Nephron progenitor cell (in vitro differentiated cells): ENCODE measurements at regions not wholly inside any gene's neighbourhood (a gene's known extent, or its start where the extent isn't known, plus 50 kb on each side); places are given as distances from the start of the nearest gene placed in this dataset.

ENCODE experiments used
- DNase-seq: peaks from one replicate; pipeline ENCODE4 v3.0.0; 2021
- H3K27ac Mint-ChIP-seq: 2 replicates; pipeline ENCODE4 v1.8.0; 2021; ENCODE audit warnings: mild to moderate bottlenecking, moderate library complexity, mixed read lengths
- H3K27me3 Mint-ChIP-seq: 2 replicates; pipeline ENCODE4 v1.8.0; 2021; ENCODE audit warnings: mild to moderate bottlenecking, low read depth, mixed read lengths; ENCODE audit not compliant: poor library complexity
- H3K36me3 Mint-ChIP-seq: 2 replicates; pipeline ENCODE4 v1.8.0; 2021; ENCODE audit warnings: low read depth, mixed read lengths
- H3K4me1 Mint-ChIP-seq: 2 replicates; pipeline ENCODE4 v1.8.0; 2021; ENCODE audit warnings: mixed read lengths
- H3K4me3 Mint-ChIP-seq: 2 replicates; pipeline ENCODE4 v1.8.0; 2021; ENCODE audit warnings: mild to moderate bottlenecking, moderate library complexity, mixed read lengths
- H3K9me3 Mint-ChIP-seq: 2 replicates; pipeline ENCODE4 v1.8.0; 2021; ENCODE audit warnings: mild to moderate bottlenecking, moderate library complexity, mixed read lengths
- CTCF ChIP-seq: fragments of 200-600 bp; sonication (generic); IDR thresholded peaks from 2 replicates; pipeline ENCODE4 v1.5.0; 2021; ENCODE audit warnings: antibody characterized with exemption

- no peak for DNase-seq
- Mint-ChIP-seq H3K9me3 (peaks cover 32% of the 10 kb centered on the region), H3K4me3 (no peak overlapping the region), H3K4me1 (peaks cover 13% of the 10 kb centered on the region), H3K27me3 (peaks cover 7% of the 10 kb centered on the region), H3K27ac (no peak overlapping the region), H3K36me3 (no peaks in the 10 kb centered on the region)
- TF ChIP-seq CTCF = no peak
Measured at GRCh38 chr20:48352042-48352441, 475.8 kb downstream of the PREX1 start.

- H3K27ac Mint-ChIP-seq = no peak overlapping the region
- H3K36me3 Mint-ChIP-seq = no peaks in the 10 kb centered on the region
- peak; percentile 20 for TF ChIP-seq CTCF
- no peak for DNase-seq
- H3K4me1 Mint-ChIP-seq = peaks cover 8% of the 10 kb centered on the region
- peaks cover 5% of the 10 kb centered on the region for H3K27me3 Mint-ChIP-seq
- no peak overlapping the region for H3K4me3 Mint-ChIP-seq
- H3K9me3 Mint-ChIP-seq = peaks cover 32% of the 10 kb centered on the region
Measured at GRCh38 chr20:48350313-48350988, 477.3 kb downstream of the PREX1 start.

GRCh38 chr20:48349656-48350055 is 478.1 kb downstream of the PREX1 start:
- H3K36me3 Mint-ChIP-seq = no peaks in the 10 kb centered on the region
- no peak for TF ChIP-seq CTCF
- no peaks in the 10 kb centered on the region for H3K4me1 Mint-ChIP-seq
- peaks cover 32% of the 10 kb centered on the region for H3K9me3 Mint-ChIP-seq
- H3K27me3 Mint-ChIP-seq = peaks cover 5% of the 10 kb centered on the region
- H3K4me3 Mint-ChIP-seq = no peak overlapping the region
- no peak overlapping the region for H3K27ac Mint-ChIP-seq
- DNase-seq = no peak

GRCh38 chr20:48348022-48348421 is 479.8 kb downstream of the PREX1 start:
- peaks cover 20% of the 10 kb centered on the region for H3K9me3 Mint-ChIP-seq
- TF ChIP-seq CTCF = no peak
- no peak overlapping the region for H3K27ac Mint-ChIP-seq
- H3K4me3 Mint-ChIP-seq = no peak overlapping the region
- H3K4me1 Mint-ChIP-seq = peaks cover 12% of the 10 kb centered on the region
- no peaks in the 10 kb centered on the region for H3K27me3 Mint-ChIP-seq
- no peak for DNase-seq
- no peaks in the 10 kb centered on the region for H3K36me3 Mint-ChIP-seq

GRCh38 chr20:48342822-48343513 is 484.8 kb downstream of the PREX1 start:
- no peaks in the 10 kb centered on the region for H3K27me3 Mint-ChIP-seq
- H3K4me1 Mint-ChIP-seq = peaks cover 31% of the 10 kb centered on the region
- H3K27ac Mint-ChIP-seq = no peak overlapping the region
- H3K9me3 Mint-ChIP-seq = peaks cover 7% of the 10 kb centered on the region
- no peak for TF ChIP-seq CTCF
- no peak overlapping the region for H3K4me3 Mint-ChIP-seq
- H3K36me3 Mint-ChIP-seq = no peaks in the 10 kb centered on the region
- DNase-seq = no peak

- H3K9me3 Mint-ChIP-seq = no peaks in the 10 kb centered on the region
- no peak overlapping the region for H3K4me3 Mint-ChIP-seq
- peak overlapping the region; percentile 36 for H3K27ac Mint-ChIP-seq
- H3K4me1 Mint-ChIP-seq = peaks cover 40% of the 10 kb centered on the region
- H3K27me3 Mint-ChIP-seq = no peaks in the 10 kb centered on the region
- DNase-seq = no peak
- TF ChIP-seq CTCF = no peak
- no peaks in the 10 kb centered on the region for H3K36me3 Mint-ChIP-seq
Measured at GRCh38 chr20:48340883-48341281, 486.9 kb downstream of the PREX1 start.
